ENCODE measurements at regions not wholly inside any gene's neighbourhood (a gene's known extent, or its start where the extent isn't known, plus 50 kb on each side); places are given as distances from the start of the nearest gene placed in this dataset.

DNA sequence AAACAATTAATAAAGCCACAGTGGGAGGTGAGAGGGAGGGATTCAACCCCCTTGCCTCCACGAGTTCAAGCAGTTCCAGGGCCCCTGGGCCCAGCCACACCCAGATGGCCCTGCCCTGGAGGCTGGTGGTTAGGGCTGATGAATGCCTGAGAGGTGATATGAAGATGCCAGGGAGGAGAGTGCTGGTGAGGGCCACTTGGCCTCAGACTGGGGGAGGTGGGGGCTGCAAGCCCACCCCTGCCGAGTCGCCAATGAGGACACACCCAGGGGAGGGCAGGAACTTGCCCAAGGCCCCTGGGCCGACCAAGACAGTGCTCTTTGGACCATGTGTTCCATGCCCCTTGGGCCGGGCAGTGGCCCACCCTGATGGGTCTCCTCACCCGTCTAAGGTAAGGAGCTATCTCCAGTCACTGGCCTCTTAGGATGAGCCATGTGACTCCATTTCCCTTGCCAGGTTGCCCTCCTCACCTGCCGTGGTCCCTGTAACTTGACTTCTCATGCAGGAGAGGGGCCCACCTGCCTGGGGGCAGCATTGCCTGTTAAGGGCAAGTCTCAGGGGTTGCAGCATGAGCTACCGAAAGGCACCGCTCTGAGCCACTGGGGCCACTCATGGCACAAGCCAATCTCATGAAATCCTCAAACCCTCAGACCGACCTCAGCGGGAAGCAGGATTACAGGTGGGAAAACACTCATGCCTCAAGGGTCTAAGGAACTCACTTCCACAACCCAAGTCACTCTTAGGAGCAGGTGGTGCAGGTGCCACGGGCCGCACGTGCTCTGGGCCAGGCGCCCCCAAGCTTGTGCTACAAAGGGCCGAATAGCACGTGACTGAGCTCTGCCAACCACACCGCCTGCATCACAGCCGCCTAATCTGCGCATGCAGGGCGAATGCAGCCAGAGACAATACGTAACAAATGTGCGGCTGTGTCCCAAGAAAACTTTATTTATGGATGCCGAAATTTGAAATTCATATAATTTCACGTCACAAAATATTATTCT is 147.4 kb upstream of the MLN start:
- DNase-seq (ENCODE audit: low read depth in 2 of 2) = no peak

DNA sequence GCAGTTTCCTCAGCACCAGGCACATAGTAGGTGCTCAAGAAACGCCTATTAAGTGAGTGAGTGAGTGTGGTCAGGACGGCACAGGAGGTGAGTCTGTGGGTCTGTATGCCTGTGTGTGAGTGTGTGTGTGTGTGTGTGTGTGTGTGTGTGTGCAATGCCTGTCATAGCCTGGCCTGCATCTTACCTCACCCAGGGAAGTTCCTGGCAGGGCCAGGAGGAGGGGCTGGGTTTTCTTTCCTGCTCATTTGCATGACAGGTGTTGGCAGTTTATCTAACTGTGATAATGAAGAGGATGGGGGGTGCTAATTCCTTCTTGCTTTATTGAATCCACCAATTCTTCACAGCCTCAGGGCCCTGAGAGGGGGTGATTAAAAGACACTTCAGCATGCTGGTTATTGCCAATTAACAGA is 146.7 kb upstream of the MLN start:
- DNase-seq (ENCODE audit: low read depth in 2 of 2) = no peak

DNA sequence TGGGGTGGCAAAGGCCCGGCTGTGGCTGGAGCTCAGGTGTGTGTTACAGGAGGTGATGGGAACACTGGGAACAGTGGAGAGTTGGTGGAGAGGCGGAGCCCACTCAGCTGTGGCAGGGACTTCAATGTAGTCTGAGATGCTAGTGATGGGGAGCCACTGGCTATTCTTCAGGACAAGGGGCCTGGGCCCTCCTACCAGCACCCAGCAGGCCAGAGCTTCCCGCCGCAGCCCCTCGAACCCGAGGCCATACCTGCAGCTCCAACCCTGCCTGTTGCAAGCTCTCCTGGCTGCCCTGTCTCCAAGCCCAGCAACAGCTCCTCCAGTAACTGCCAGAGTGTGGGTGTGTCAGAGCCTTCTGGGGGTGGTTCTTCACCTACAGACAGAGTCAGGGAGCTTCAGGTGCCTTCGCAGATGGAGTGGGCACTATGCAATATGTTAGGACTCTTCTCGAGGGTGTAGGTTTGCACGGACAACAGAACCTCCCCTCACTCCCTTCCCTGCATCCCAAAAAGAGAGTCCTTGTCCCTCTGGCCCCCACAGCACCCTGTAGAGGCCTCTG is 146.2 kb upstream of the MLN start:
- no peak for DNase-seq (ENCODE audit: low read depth in 2 of 2)

DNA sequence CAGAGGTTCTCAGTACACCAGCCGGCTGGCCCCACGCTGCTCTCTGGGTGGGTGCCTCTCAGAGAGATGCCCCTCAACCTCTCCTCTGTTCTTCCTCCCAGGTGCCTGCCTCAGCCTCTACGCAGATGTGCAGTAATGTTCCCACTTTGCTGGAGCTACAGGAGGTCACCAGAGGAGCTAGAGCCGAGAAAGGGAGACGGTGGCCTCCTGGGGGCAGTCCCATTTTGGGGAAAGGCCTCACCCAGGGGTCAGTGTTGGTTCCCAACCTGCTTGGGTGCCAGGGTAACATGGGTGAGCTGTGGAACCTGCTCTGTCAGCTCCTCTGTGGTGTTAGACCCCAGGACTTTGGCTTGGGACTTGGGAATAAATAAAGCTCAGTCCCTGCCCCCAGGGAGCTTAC is 145.3 kb upstream of the MLN start:
- no peak for DNase-seq (ENCODE audit: low read depth in 2 of 2)

DNA sequence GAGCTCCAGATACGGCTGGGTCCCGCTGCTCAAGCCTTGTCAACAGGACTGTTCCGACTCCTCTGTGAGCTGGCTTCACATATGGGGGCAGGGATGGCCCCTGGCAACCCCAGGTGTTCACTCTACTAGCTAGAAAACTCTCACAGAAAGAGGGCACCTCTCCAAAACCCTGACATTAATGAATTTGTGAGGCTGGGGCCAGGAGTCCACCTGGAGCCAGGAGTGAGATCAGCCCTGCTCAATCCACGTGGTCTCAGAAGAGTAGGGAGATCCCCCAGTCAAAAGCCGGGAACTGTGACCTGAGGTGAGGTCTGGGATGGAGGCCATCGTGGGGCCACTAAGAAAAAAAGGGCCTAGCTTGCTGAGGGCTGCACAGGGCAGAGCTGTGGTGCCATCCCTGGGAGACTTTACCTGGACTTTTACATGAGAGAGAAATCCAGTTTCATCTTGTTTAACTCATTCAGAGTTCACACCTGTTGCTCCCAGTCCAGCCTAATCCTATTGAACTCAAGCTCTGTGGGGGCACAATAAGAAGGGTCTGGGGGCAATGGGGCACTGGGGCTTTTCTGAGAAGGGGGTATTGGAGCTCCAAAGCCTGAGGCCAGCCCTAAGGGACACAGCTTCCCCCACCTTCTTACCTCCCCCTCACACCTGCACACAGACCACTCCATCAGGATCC is 144.3 kb upstream of the MLN start:
- DNase-seq (ENCODE audit: low read depth in 2 of 2) = no peak

DNA sequence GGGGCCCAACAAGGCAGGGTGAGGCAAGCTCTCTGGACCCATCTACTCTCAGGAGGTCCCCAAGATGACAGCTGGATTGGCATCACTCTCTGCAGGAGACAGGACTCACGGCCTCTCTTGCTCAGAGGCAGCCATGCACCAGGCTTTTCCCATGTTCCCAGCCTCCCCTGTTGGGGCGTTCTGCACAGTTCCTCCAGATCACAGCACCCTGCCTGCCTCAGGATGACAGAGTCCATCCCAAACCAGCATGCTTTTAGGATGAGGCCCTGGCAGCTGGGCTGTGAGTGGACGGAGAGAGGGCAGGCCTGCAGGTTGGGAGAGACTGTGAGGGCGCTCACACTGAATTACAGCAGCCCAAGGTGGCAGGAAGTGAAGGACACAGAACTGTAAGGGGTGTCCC is 143.2 kb upstream of the MLN start:
- DNase-seq (ENCODE audit: low read depth in 2 of 2) = no peak

DNA sequence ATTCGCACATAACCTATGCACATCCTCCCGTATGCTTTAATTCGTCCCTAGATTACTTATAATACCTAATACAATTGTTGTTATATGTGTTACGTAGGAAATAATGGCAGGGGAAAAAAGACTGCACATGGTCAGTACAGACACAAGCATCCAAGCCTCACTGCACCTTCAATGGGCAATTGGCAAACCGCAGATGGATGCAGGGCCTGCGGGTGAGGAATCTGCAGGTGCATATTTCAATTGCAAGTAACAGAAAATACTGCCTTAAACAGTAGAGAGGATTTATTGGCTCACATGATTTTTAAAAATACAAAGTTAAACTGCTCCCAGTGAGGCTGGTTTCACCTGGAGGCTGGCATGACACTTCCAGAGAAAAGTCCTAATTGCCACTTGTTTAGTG is 142.1 kb upstream of the MLN start:
- DNase-seq (ENCODE audit: low read depth in 2 of 2) = no peak

DNA sequence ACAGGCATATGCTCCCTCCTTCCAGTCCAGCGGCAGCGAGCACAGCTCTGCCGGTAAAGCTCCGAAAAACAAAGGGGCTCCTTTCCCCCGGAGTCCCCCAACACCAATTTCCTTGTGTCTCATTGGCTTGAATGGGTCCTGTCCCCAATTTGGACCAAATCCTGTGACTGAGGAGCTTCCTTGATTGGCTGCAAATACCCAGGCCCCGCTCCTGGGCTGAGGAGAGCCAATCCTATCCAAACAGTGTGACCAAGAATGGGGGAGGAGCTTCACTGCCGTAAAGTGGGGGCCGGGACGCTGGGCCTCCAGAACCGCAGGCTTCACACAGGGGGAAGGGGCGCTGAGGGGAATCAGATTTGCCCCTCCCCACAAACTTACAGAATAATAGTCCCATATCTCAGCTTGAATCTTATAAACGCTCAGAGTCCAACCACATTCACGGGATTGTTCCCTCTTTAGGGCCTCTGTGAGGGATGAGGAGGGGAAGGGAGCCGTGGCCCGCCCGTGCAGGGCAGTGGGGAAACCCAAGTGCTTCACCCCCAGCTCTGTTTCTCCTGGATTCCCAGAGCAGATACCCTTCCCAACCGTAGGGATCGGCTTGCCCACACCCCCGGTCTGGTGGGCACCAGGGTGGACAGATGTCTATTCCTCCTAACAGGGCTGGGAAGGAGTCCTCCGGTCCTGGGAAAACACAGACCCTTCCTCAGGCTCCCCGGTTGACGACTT is 141.0 kb upstream of the MLN start:
- no peak for DNase-seq (ENCODE audit: low read depth in 2 of 2)

DNA sequence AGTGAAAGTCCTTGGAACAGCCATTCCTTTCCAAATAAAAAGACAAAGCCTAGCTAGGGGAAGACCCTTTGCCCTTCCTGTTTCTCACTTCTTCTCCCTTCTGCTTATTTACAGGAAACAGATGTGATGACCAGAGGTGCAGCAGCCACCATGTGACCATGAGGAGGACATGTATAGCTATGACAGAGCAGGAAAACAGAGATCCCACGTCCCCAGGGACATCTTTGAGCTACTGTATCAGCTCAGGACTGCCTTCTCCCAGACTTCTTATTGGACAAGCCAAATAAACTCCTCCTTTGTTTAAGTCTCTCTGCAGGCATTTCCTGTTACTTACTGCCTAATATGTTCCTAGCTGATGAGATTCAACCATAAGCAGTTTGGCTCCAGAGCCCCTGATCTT is 133.1 kb upstream of the MLN start:
- DNase-seq (ENCODE audit: low read depth in 2 of 2) = no peak

DNA sequence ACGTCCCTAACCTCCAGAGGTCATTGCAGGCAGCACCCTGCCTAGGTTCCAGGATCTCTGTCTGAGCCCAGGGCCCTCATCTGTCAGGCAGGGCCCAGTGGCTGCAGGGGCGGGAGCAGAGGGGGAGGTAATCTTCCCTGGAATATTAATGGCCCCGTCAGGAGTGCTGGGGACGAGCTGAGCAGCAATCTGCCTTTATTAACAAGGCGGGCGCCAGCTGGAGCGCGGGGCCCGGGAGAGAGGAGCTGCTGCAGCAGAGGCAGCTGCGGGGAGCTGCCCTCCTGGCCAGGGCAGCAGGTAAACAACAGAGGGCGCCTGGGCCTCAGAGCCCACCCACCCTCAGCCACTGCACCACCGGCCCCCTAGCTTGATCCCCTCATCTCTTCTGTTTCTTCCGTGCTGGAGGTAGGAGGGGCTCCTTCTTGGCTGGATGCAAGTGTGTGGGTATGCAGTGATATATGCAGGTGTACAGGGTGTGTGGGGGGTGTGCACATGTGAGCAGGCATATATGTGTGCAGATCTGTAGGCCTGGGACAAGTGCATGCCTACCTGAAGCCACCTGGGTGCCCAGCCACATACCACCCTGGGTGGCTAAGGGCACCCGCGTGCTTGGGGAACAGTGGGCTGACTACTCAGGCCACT is 131.8 kb upstream of the MLN start:
- no peak for DNase-seq (ENCODE audit: low read depth in 2 of 2)

DNA sequence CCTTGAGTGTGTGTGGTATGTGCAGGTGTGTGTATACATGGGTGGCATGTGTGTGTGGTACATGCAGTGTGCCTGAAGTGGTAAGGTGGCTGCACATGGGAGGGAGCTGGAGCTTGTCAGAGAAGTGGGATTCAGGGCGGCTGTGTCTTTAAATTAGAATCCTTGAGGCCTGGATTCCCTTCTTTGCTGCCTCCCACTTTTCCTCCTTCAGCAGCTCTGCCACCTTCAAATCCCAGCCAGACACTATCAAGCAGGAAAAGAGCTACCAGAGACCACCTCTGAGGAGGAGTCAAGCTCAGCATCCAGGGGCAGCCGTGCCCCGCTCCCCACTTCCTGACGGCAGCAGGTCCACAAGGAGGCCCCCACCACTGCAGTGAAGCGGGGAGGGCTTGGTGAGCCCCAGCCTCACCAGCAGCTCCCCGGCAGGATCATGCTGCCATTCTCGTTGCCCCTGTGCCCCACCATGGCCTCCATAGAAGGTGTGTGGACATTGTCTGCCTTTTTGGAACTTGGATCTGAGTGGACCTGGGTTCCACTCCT is 131.0 kb upstream of the MLN start:
- no peak for DNase-seq (ENCODE audit: low read depth in 2 of 2)

DNA sequence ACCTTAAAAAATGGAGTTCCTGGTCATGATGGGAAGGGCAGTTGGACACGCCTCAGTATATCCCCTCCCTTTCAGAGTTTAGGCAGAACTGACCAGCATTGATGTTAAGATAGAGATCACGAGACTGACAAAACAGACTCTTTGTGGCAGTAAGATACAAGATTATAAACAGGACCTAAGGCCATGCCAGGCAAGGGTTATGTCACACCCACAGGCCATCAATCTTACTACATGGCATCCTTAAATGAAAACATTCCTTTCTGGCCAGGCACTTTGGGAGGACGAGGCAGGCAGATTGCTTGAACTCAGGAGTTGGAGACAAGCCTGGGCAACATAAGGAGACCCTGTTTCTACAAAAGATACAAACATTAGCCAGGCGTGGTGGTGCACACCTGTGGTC is 129.3 kb upstream of the MLN start:
- no peak for DNase-seq (ENCODE audit: low read depth in 2 of 2)

DNA sequence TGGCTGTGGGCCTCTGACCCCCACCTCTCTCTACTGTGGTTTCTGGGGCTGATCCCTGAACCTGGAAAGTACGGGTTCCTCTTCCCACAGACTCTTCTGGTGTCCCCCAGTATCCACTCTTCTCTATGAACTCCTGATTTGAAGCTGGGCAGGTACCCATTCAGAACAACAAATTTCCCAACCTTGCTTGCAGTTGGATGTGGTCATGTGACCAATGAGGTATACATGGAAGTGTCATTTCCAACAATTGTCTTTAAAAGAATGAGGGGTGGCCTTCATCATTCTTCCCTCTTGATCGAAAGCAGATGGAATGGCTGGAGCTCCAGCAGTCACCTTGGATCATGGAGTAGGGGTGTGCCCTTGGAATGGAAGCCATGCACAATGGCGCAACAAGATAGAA is 128.0 kb upstream of the MLN start:
- no peak for DNase-seq (ENCODE audit: low read depth in 2 of 2)

DNA sequence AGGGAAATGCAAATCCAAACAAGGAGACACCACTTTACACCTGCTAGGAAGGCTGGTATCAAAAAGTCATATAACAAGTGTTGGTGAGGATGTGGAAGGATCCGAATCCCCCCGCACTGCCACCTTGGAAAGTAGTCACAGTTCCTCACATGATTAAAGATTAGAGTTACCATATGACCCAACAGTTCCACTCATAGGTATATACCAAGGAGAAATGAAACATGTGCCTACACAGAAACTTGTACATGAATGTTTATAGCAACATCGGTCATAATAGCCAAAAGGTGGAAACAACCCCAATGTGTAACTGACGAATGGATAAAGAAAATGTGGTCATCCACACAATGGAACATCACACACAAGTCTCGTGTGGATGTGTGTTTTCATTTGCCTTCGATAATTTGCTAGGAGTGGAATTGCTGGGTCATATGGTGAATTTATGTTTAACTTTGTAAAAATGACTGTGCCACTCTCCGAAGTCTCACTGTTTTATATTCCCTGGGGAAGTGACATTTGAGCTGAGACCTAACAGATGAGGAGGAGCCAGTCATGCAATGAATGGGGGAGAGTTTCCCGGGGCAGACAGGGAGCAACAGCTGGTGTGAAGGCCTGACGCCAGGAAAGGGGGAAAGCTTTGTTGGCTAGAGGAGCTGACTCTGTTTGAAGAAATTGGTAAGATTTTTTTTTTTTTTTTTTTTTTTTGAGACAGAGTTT is 125.9 kb upstream of the MLN start:
- no peak for DNase-seq (ENCODE audit: low read depth in 2 of 2)

DNA sequence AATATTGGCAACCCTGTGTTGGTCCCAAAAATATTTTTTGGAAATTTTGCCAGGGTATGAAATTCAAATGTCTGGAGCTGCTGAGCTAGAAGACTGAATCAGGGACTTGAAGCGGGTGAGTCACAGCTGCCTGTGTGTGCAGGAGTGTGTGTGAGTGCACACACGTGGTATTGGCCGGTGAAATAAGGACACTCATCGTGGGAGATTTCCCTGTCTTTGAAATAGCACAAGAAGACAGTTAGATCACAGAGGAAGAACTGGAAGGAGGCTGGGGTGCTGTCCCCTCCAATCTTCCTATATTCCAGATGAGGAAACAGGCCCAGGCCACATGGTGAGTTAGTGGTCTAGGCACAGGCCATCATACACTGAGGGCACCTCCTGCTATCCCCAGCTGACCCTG is 123.8 kb upstream of the MLN start:
- no peak for DNase-seq (ENCODE audit: low read depth in 2 of 2)

DNA sequence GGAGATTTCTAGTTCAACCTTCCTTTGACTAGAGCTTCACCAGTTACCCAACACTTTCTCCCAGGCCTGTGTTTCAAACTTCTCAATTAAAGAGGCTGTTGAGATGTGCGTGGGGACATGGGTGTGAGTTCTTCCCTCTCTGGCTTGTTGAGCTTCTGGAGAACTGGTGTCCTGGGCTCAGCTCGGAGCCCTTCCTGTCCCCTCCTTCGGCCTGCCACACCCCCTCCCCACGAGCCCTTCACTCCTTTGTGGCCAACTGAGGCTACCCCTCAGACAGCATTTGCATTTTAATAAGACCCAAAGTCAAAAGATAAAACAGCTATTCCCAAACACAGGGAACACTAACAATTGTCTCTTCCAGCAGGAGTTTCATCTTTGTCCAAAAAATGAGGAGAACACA is 123.3 kb upstream of the MLN start:
- DNase-seq (ENCODE audit: low read depth in 2 of 2) = no peak

DNA sequence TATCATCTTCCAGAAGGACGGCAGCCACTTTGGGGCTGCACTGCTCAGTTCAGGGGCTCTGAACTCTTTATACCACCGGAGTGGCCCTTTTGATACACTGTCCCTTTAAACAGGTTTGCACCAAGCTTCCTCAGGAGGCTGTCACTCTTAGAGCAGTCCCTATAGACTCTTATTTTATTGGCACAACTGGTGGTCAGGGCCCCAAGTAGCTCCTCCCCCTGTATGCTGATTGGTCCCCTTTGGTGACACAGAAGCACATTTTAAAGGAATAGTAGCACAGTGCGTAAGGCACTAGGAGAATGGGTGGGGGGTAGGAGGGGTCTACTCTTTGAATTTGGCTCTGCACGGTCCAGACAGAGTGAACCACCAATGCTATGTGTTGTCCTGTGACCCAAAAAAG is 122.6 kb upstream of the MLN start:
- DNase-seq (ENCODE audit: low read depth in 2 of 2) = no peak

DNA sequence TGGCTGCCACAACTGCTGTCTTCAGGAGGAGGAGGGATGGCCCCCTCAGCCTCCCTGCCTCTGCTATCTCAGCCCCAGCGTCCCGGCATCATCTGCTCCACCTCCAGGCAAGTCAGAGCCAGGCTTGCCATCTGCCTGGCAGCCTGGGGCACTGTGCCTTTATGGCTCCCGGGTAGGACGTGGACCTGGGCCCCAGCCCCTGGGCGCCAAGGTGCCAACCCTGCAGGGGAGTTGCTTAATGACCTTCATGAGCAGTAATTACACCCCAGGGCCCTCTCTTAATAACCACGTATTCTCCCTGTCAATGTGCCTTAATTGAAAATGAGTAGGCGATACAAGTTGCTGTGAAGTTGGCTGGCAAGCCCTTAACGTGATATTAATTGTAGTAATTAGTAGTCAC is 122.1 kb upstream of the MLN start:
- DNase-seq (ENCODE audit: low read depth in 2 of 2) = no peak

DNA sequence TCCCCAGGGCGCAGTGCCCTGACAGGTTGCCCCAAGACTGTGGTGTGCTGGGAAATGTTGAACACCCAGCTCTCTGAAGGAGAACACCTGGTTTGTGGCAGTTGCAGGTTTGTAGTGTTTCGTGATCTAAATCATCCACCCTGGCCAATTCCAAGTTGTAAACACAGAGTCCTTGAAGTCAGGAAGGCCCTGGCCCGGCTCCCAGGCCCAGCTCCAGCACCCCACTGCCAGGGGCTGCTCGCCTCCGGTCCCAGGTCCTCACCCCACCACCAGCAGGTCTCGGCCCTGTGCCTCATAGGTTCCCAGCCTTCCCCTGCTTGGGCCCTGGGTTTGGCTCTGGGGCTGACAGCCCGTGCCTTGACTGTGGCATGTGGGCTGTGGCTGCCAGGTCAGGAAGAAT is 121.4 kb upstream of the MLN start:
- no peak for DNase-seq (ENCODE audit: low read depth in 2 of 2)

DNA sequence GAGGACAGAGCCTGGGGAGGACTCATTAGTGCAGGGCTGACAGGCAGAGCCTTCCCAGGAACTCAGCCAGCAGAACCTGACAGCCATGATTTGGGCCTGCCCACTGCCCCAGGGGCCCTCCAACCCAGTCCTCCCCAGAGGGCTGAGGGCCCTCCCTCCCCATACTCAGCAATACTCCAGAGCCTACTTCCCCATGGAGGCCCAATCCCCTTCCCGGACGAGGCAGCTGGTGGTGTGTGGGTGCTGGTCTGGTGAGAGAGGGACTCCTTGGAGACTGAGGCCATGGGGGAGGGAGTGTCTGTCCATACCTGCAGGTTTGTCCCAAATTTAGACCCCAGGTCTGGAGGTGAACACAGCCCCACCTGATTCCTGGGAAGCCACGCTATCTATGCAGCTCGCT is 120.9 kb upstream of the MLN start:
- no peak for DNase-seq (ENCODE audit: low read depth in 2 of 2)

Measured in stimulated activated CD4-positive, alpha-beta T cell treated with anti-CD3 and anti-CD28 coated beads, Interleukin-1b, Interleukin-23, amount 100 ng/mL, for 1 hour (primary cell).